ENCODE measurements at regions not wholly inside any gene's neighbourhood (a gene's known extent, or its start where the extent isn't known, plus 50 kb on each side); places are given as distances from the start of the nearest gene placed in this dataset.

GRCh38 chr16:7115898-7116297 lies 216.7 kb upstream of the RBFOX1 start:
- WGBS, 2 experiments (ENCODE audit: extremely low coverage in 2 of 2, insufficient read length in 1 of 2): no CpG with 5 or more reads among the region's 5 CpGs
- ATAC-seq (ENCODE audit: low read depth): no peak
- POLR2A ChIA-PET (ENCODE audit: unreplicated experiment): no interaction called here

More at GRCh38 chr16:7115898-7116297, 216.7 kb upstream of the RBFOX1 start:
- Histone ChIP-seq H4K91ac (ENCODE audit: insufficient read depth, low read depth, low read length) (no peak overlapping the region), H2AK9ac (replicated peaks; ENCODE audit: low read depth, low read length, poor library complexity) (no peak overlapping the region), H3K27me3 (ENCODE audit: control insufficient read depth, insufficient read depth, low read length) (no peaks in the 10 kb centered on the region), H3K79me1 (ENCODE audit: low read depth in 1 of 2, low read length in 2 of 2) (no peaks in the 10 kb centered on the region), H3K23ac (ENCODE audit: low read depth, low read length) (no peak overlapping the region), H3K4me2 (ENCODE audit: low read depth, low read length) (no peak overlapping the region), H2AK5ac (ENCODE audit: low read depth, low read length) (no peak overlapping the region), H2AFZ (replicated peaks; ENCODE audit: low read length, poor library complexity) (no peak overlapping the region), H3K56ac (ENCODE audit: extremely low read depth, insufficient read depth, low read length) (no peak overlapping the region), H3K18ac (ENCODE audit: low read depth, low read length) (no peak overlapping the region), H3K4me3 (ENCODE audit: insufficient read depth, low read depth, low read length) (no peak overlapping the region), H3K9ac (ENCODE audit: low read depth, low read length) (no peak overlapping the region), H2BK5ac (ENCODE audit: low read depth, low read length, poor library complexity, severe bottlenecking) (no peak overlapping the region), H4K8ac (ENCODE audit: low read depth in 2 of 2, low read length in 2 of 2) (no peak overlapping the region), H3K27ac (ENCODE audit: insufficient read depth, low read length) (no peak overlapping the region), H2BK120ac (ENCODE audit: low read depth, low read length) (no peak overlapping the region), H3K36me3 (ENCODE audit: control insufficient read depth, insufficient read depth, low read length) (no peaks in the 10 kb centered on the region), H3K14ac (replicated peaks; ENCODE audit: low read depth, low read length) (no peak overlapping the region), H3K4ac (ENCODE audit: low read depth, low read length) (no peak overlapping the region), H4K20me1 (ENCODE audit: insufficient read depth, low read length) (no peaks in the 10 kb centered on the region), H4K5ac (ENCODE audit: low read depth, low read length) (no peak overlapping the region), H3K9me1 (ENCODE audit: insufficient read depth, low read length) (no peaks in the 10 kb centered on the region), H3K4me1 (ENCODE audit: control insufficient read depth, insufficient read depth, low read length) (no peaks in the 10 kb centered on the region), H2BK20ac (ENCODE audit: low read depth, low read length) (no peak overlapping the region), H2BK15ac (ENCODE audit: low read depth, low read length) (no peak overlapping the region), H3K9me3 (ENCODE audit: control insufficient read depth, insufficient read depth, low read length) (peaks cover 7% of the 10 kb centered on the region)
- no peak for DNase-seq
- dilution Hi-C loops (cut with HindIII; ENCODE audit: low sequenced_read_pairs, unreplicated experiment): no loop called here
- intact Hi-C loops (cut with micrococcal nuclease): no loop called here
- CTCF ChIA-PET: interaction anchor here (0.5 kb wide), 1 partner anchor 300 kb away, joined by 3 read pairs; no protein-coding TSS in a partner anchor
- no TSS peak for BruUV-seq (replicated peaks)
- TF ChIP-seq SMC3 (IDR thresholded peaks at IDR 0.05; ENCODE audit: low read depth, low read length) (no peak), FOS (IDR thresholded peaks at IDR 0.05; ENCODE audit: low read depth, low read length) (no peak), MXI1 (IDR thresholded peaks at IDR 0.05; ENCODE audit: borderline replicate concordance, low read depth, low read length) (no peak), MAZ (IDR thresholded peaks at IDR 0.05; ENCODE audit: borderline replicate concordance, low read depth, low read length) (no peak)
- in situ Hi-C loops (cut with MboI; ENCODE audit: low sequenced_read_pairs): no loop called here
